DMS 273 (cell line): ENCODE measurements at regions not wholly inside any gene's neighbourhood (a gene's known extent, or its start where the extent isn't known, plus 50 kb on each side); places are given as distances from the start of the nearest gene placed in this dataset.

Source experiments
- DNase-seq: peaks from one replicate; lab custom pipeline; 2025; ENCODE audit not compliant: unreplicated experiment; lab: John Stamatoyannopoulos, UW

GRCh38 chr11:103622296-103622695 lies 414.1 kb upstream of the DDI1 start:
- no peak for DNase-seq

GRCh38 chr11:103623933-103624332 lies 412.5 kb upstream of the DDI1 start:
- no peak for DNase-seq

GRCh38 chr11:103624708-103625623 lies 411.5 kb upstream of the DDI1 start:
- DNase-seq, result no peak

- no peak for DNase-seq
These were observed 410.8 kb upstream of the DDI1 start for GRCh38 chr11:103625624-103625965.

- DNase-seq, result no peak
These were observed 408.3 kb upstream of the DDI1 start for GRCh38 chr11:103628121-103628520.

GRCh38 chr11:103631841-103632240 lies 404.6 kb upstream of the DDI1 start:
- no peak for DNase-seq

GRCh38 chr11:103633068-103633788 lies 403.2 kb upstream of the DDI1 start:
- no peak for DNase-seq

- DNase-seq, result no peak
These were observed 402.4 kb upstream of the DDI1 start for GRCh38 chr11:103633819-103634590.

- DNase-seq, result no peak
These were observed 400.2 kb upstream of the DDI1 start for GRCh38 chr11:103636232-103636631.

- DNase-seq, result no peak
These were observed 399.1 kb upstream of the DDI1 start for GRCh38 chr11:103637295-103637694.

- DNase-seq, result no peak
These were observed 398.6 kb upstream of the DDI1 start for GRCh38 chr11:103637831-103638230.

- DNase-seq, result no peak
These were observed 391.8 kb upstream of the DDI1 start for GRCh38 chr11:103644676-103645075.

GRCh38 chr11:103648054-103648453 lies 388.4 kb upstream of the DDI1 start:
- DNase-seq, result no peak

GRCh38 chr11:103648670-103649400 lies 387.6 kb upstream of the DDI1 start:
- DNase-seq, result no peak

GRCh38 chr11:103649401-103649895 lies 387.0 kb upstream of the DDI1 start:
- DNase-seq, result no peak

GRCh38 chr11:103650330-103650729 lies 386.1 kb upstream of the DDI1 start:
- no peak for DNase-seq

- no peak for DNase-seq
These were observed 385.0 kb upstream of the DDI1 start for GRCh38 chr11:103651341-103651998.

GRCh38 chr11:103652013-103652412 lies 384.4 kb upstream of the DDI1 start:
- DNase-seq, result no peak

GRCh38 chr11:103656382-103656781 lies 380.1 kb upstream of the DDI1 start:
- no peak for DNase-seq

- DNase-seq, result peak; percentile 46
These were observed 377.2 kb upstream of the DDI1 start for GRCh38 chr11:103659206-103659618.
